ENCODE measurements at regions not wholly inside any gene's neighbourhood (a gene's known extent, or its start where the extent isn't known, plus 50 kb on each side); places are given as distances from the start of the nearest gene placed in this dataset.
A peak's percentile ranks its signal among the peaks of the same experiment; 100 is the strongest.

DNA sequence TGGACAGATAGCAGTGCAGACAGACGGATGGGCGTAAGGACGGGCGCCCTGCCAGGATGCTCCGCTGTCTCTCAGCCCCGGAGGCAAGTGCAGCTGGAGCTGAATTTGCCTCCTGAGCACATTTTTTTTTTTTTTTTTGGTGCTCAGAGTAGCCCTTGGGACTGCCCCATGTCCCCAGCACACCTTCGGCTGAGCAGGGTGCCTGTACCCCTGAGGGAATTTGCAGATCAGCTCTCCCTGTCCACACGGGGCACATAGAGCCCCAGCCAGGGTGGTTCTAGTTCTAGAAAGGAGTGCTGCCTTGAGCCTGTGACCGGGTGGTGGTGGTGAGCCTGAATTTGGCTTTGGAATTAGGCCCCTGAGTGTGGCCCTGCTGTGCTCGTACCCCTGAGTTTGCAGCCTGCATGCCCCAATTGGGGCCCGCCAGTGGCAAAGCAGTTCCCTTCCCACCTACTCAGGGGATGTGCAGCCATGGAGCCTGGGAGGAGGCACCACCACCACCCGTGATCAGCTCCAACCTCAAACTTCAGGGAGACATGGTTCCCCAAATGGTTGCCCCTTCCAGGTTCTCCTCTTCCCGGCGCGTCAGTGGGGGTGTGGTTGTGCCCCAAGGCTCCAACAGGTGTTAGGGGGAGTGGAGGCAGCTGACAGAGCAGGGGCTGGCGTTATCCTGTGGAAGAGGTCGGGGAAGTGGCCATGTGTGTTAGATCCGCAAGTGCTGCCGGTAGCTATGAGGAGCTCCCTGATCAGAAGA is 1232.7 kb downstream of the BRD1 start:
- ATAC-seq (no peak), DNase-seq (no peak)
- peaks cover 0 to 8% (median 0%) of the 10 kb centered on the region in 9 donors for H3K9me3 Mint-ChIP-seq
- H3K4me3 Mint-ChIP-seq: no peak overlapping the region
- H3K27ac Mint-ChIP-seq: no peak overlapping the region
- peaks cover 0 to 3% (median under 1%) of the 10 kb centered on the region in 5 donors for H3K27me3 Mint-ChIP-seq
- POLR2A ChIA-PET: no interaction called here
- no peaks in the 10 kb centered on the region for H3K36me3 Mint-ChIP-seq
- no peaks in the 10 kb centered on the region for H3K4me1 Mint-ChIP-seq

DNA sequence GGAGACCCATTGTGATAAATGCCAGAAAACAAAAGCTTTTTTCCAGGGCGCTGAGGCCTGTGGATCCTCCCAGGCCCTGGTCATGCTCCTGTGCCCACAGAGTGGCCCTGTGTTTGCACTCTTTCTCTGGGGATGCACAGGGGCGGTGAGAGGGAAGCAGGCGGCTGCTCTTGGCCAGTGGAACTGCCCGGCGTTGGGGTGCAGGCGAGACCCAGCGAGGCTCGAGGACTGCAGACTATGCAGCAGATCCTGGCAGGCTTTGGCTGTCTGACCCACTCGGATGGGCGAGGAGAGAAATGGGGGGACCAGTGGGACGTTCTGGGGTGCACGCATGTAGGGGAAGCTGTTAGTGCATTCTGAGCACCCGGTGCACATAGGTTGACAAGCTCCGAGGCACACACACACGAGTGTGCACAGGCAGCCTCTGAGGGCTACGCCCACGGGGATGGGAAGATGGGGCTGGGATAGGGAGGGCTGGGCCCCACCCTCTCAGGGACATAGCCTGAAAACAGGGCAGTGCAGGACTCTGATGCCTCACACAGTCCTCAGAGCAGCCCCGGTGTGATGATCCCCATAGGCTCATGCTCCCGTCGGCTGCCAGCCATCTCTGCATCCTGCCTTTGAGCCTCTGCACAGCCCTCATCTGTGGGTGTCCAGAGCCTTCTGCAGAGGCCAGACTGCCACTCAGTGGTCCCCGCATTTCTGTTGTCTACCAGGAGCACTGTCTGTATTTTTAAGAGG is 1233.5 kb downstream of the BRD1 start:
- H3K9me3 Mint-ChIP-seq: peaks cover 0 to 8% (median 0%) of the 10 kb centered on the region in 9 donors
- H3K4me1 Mint-ChIP-seq: no peaks in the 10 kb centered on the region
- H3K4me3 Mint-ChIP-seq: no peak overlapping the region
- ATAC-seq: no peak
- no peak for DNase-seq
- peaks cover 0 to 10% (median 2%) of the 10 kb centered on the region in 5 donors for H3K27me3 Mint-ChIP-seq
- H3K36me3 Mint-ChIP-seq: no peaks in the 10 kb centered on the region
- POLR2A ChIA-PET: no interaction called here
- H3K27ac Mint-ChIP-seq: no peak overlapping the region

DNA sequence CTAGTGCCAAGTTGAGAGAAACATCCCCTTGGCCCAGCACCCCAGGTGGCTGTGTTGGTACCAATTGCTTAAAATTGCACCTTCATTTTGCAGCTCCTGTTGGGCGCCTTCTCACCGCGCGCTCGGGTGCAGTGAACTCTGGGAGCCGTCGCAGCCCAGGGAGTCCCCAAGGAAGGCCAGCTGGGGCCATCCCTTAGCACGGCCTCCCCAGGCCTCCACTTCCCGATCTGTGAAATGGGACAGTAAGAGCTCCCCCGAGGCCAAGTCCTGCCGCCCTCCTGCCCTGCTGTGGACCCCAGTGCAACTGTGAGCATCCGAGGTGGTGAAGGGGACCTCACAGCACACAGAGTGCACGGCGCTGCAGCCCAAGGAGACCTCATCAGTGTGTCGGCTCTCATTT is 1234.1 kb downstream of the BRD1 start:
- no peaks in the 10 kb centered on the region for H3K4me1 Mint-ChIP-seq
- ATAC-seq (no peak), DNase-seq (no peak)
- POLR2A ChIA-PET: no interaction called here
- peaks cover 0 to 4% (median 0%) of the 10 kb centered on the region in 9 donors for H3K9me3 Mint-ChIP-seq
- no peak overlapping the region for H3K4me3 Mint-ChIP-seq
- peaks cover 0 to 10% (median 2%) of the 10 kb centered on the region in 5 donors for H3K27me3 Mint-ChIP-seq
- no peaks in the 10 kb centered on the region for H3K36me3 Mint-ChIP-seq
- no peak overlapping the region for H3K27ac Mint-ChIP-seq

DNA sequence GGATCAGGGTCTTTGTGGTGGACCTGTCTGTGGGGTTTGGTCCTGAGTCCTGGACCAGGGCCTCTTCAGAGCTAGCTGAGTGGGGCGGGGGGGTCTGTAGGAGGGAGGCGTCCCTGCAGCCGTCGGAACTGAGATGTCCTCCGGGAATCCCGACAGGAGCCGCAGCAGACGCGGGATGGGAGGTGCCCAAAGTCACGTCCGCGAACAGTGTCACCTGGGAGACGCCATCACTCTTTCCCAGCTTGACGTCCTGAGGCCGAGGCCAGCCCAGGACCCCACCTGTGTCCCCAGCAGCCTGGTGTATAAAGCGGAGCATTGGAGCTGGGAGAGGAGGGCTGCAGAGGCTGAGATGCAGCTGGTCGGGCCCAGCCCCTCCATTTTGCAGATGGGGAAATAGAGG is 1234.7 kb downstream of the BRD1 start:
- Mint-ChIP-seq H3K4me3 (no peak overlapping the region), H3K36me3 (no peaks in the 10 kb centered on the region), H3K9me3 (peaks cover 0 to 2% (median 0%) of the 10 kb centered on the region in 9 donors), H3K27me3 (peaks cover 0 to 10% (median 2%) of the 10 kb centered on the region in 5 donors), H3K4me1 (no peaks in the 10 kb centered on the region), H3K27ac (no peak overlapping the region)
- ATAC-seq (no peak), DNase-seq (no peak)
- POLR2A ChIA-PET: no interaction called here

DNA sequence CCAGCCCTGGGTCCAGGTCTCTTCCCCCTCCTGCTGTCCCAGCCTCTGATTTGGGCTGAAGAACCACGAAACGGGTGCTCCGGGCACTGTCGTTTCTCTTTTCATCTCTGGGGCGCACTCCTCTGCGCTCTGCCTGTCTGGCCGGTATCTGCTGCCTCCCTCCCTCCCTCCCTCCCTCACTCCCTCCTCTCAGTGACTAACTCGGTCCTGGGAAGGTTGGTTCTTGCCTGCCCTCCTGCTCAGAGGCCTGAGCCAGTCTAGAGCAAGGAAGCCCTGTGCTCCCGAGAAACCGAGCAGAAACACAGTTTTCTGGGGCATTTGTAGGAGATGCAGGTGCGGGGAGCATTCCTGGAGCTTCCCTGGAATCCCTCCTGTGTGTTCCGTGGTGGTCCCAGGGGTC is 1235.2 kb downstream of the BRD1 start:
- no peak for ATAC-seq
- no peak for DNase-seq
- H3K36me3 Mint-ChIP-seq: no peaks in the 10 kb centered on the region
- H3K4me1 Mint-ChIP-seq: no peaks in the 10 kb centered on the region
- H3K27ac Mint-ChIP-seq: no peak overlapping the region
- peaks cover 0 to 10% (median 2%) of the 10 kb centered on the region in 5 donors for H3K27me3 Mint-ChIP-seq
- POLR2A ChIA-PET: no interaction called here
- no peaks in the 10 kb centered on the region for H3K9me3 Mint-ChIP-seq
- H3K4me3 Mint-ChIP-seq: no peak overlapping the region

DNA sequence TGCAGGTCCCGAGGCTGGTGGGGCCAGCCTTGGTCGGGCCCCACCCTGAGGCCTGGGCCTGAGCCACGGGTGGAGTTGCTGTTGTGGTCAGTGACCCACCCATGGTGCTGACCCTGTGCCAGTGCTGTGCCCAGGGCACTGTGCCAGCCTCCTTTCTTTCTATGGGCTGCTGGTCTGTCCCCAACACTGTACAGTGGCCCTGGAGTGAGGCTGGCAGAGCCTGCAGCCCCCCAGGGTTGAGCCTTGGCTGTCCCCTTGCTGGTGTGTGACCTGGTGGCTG is 1235.7 kb downstream of the BRD1 start:
- POLR2A ChIA-PET: no interaction called here
- H3K9me3 Mint-ChIP-seq: no peaks in the 10 kb centered on the region
- H3K4me1 Mint-ChIP-seq: no peaks in the 10 kb centered on the region
- H3K27me3 Mint-ChIP-seq: peaks cover 0 to 10% (median 2%) of the 10 kb centered on the region in 5 donors
- no peak for DNase-seq
- no peak overlapping the region for H3K4me3 Mint-ChIP-seq
- no peaks in the 10 kb centered on the region for H3K36me3 Mint-ChIP-seq
- no peak overlapping the region for H3K27ac Mint-ChIP-seq
- no peak for ATAC-seq

DNA sequence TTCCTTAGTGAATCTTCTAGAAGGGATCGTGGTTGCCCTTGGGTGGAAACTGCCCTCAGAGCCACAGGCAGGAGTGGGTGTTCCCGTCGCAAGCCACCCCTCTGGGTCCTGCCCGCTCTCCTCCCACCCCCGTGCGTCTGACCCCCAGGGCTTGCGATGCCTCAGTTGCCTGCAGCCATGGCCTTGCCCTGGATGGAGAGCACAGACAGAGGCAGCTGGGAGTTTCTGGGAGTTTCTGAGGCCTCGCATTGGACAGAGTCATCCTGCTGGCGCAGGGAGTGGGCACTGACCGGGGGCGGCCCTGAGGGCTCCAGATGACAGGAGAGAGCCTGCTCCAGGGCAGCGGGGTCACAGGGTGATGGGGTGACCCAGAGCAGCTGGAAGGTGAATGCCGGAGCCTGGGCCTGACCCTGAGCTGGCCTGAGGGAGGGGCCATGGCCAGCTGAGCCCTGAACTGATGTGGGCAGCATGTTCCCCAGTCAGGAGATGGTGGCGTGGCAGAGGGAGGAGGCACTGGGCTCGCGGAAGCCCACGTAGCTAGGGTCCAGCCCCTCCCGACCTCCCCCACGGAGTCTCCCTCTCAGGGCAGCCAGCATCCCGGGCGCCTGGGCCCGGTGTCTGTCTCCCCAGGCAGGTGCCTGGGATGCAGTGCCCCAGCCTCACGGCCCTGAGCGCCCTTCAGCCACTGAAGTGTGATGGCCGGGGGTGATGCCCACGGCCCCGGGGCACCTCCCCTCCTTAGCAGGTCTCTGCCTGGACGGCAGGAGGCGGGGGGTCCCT is 1236.2 kb downstream of the BRD1 start:
- H3K4me1 Mint-ChIP-seq: no peaks in the 10 kb centered on the region
- H3K36me3 Mint-ChIP-seq: no peaks in the 10 kb centered on the region
- no peak overlapping the region for H3K4me3 Mint-ChIP-seq
- POLR2A ChIA-PET: no interaction called here
- no peak overlapping the region for H3K27ac Mint-ChIP-seq
- ATAC-seq (no peak), DNase-seq (peak in 1 of 10 donors; percentile 45)
- H3K9me3 Mint-ChIP-seq: no peaks in the 10 kb centered on the region
- H3K27me3 Mint-ChIP-seq: peaks cover 0 to 10% (median 2%) of the 10 kb centered on the region in 5 donors

DNA sequence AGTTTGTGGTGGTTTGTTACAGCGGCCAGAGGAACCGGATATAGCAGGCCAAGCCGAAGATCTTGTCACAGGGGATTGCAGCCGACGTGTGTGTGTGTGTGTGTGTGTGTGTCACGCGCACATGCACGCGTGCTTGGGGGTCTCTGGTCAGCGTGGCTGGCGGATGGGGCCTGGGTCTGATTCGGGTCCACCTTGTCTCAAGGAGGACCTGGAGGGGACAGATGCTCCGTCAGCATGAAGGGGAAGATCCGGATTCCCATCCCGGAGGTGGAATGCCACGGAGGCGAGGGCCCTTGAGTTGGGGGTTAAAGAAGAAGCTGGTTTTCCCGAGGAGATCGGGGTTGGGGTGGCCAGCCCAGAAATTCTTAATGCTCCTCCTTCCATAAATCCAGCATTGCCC is 1237.8 kb downstream of the BRD1 start:
- Mint-ChIP-seq H3K4me1 (no peaks in the 10 kb centered on the region), H3K9me3 (no peaks in the 10 kb centered on the region)
- no peak for ATAC-seq

DNA sequence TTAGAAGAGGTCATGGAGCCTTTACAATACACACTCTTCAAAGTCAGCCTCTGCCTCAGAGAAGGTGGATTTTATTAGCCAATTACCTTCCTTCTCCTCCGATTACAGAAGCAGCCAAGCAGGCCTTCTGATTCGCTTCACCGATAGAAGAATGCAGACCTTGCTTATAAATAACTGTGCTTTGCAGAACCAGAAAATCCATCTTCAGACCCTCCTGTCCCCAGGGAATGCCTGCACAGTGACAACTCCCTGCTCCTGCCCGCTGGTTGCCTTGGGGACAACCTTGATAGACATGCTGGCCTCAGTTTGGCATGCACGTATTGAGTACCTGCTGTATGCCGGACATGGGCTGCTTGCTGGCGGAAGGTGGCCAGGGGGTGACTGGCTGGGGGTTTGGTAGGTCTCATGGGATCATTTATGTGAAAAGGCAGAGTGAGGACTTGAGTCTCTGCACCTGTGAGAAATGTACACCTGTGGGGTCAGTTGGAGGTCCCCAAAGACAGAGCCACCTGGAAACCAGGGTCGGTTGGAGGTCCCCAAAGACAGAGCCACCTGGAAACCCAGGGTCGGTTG is 1238.7 kb downstream of the BRD1 start:
- POLR2A ChIA-PET: no interaction called here
- Mint-ChIP-seq H3K27me3 (peaks cover 0 to 10% (median 2%) of the 10 kb centered on the region in 5 donors), H3K36me3 (no peaks in the 10 kb centered on the region), H3K4me1 (no peaks in the 10 kb centered on the region), H3K4me3 (no peak overlapping the region), H3K9me3 (no peaks in the 10 kb centered on the region), H3K27ac (no peak overlapping the region)
- DNase-seq (no peak), ATAC-seq (no peak)

More for the DNA sequence above, 1237.8 kb downstream of the BRD1 start:
- Mint-ChIP-seq H3K27me3 (peaks cover 0 to 10% (median 2%) of the 10 kb centered on the region in 5 donors), H3K4me3 (no peak overlapping the region), H3K36me3 (no peaks in the 10 kb centered on the region), H3K27ac (no peak overlapping the region)
- DNase-seq: no peak
- POLR2A ChIA-PET: no interaction called here

DNA sequence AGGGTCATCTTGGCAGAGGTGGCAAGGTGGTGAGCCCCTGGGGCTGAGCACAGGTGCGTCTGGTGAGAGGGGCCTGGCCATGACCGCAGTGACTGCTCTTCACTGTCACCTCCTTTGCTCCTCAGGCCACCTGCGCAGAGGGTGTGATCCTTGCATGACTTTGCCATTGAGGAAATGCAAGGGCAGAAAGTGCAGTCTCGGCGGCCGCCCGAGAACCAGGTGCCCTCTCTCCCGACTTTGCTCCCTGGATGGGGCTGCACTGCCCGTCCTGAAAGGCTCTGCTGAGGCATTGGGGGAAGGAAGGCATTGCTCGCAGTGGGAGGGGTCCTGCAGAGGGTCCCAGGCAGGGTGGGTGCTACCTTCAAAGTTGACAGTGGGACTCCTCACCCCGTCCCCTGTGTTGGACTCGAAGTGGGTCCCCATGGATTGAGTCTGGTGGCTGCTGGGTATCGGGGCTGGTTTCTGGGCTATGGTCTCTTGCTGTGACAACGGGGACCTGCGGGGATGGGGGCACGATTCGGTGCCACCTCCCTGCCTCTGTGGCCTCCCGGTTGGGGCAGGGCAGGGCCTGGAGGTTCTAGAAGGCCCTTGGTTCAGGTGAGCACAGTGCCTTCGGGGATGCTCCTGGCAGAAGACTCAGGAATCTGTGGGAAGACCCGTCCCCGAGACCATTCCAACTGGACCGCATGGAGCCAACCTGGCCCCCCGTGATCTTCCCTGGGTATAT is 1239.4 kb downstream of the BRD1 start:
- H3K4me3 Mint-ChIP-seq: no peak overlapping the region
- ATAC-seq: no peak
- H3K36me3 Mint-ChIP-seq: no peaks in the 10 kb centered on the region
- DNase-seq: no peak
- no peaks in the 10 kb centered on the region for H3K9me3 Mint-ChIP-seq
- H3K27ac Mint-ChIP-seq: no peak overlapping the region
- H3K4me1 Mint-ChIP-seq: no peaks in the 10 kb centered on the region
- H3K27me3 Mint-ChIP-seq: peaks cover 0 to 10% (median 0%) of the 10 kb centered on the region in 5 donors
- POLR2A ChIA-PET: no interaction called here

DNA sequence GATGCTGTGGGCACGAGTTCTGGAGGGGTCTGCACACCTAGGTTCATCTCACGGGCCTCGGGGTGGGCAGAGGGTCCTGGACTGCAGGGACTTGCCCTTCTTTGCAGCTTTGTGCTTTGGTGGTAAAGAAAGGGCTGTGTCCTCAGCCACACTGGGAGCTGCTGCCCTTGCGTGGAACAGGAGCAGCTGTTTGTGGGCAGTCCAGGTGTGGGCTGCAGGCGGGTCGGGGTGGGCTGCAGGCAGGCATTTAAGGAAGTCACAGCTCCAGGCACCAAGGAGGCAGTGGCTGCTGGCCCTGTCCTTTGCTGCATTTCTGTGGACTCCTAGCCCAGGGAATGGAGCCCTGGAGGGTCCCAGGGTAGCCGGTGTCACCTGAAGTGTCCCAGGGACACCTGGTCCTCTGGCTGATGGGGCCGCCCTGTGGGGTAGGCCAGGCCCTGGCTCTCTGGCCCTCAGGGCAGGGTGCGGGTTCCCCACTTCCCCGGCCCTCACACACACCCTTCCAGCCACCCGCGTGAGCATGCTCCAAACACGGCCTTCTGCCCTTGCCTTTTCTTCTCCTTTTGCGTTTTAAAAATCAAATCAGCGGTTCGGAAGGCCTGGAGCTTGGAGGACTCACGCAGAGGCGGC is 1240.3 kb downstream of the BRD1 start:
- no peak overlapping the region for H3K27ac Mint-ChIP-seq
- POLR2A ChIA-PET: no interaction called here

DNA sequence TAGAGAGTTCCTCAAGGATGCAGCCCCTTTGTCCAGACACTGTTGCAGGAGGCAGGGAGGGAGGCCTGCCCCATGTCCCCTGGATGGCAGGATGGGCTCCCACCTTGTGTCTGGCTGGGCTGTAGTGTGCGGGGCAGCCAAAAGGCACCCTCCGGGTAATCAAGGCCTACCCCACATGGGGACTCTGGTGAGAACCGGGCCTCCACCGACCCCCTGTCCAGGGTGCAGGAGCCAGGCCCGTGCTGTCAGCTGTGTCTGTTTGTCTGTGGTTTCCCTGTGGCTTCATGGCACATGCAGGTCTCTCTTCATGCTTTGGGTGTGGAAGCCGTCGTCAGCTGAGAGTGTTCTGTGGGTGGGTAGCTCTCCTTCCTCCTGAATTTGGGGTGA is 1240.9 kb downstream of the BRD1 start:
- DNase-seq (no peak), ATAC-seq (no peak)
- Mint-ChIP-seq H3K4me3 (no peak overlapping the region), H3K4me1 (no peaks in the 10 kb centered on the region), H3K27me3 (peaks cover 0 to 9% (median 0%) of the 10 kb centered on the region in 5 donors), H3K27ac (no peak overlapping the region), H3K9me3 (no peaks in the 10 kb centered on the region), H3K36me3 (no peaks in the 10 kb centered on the region)
- POLR2A ChIA-PET: no interaction called here

More for the DNA sequence above, 1240.3 kb downstream of the BRD1 start:
- ATAC-seq (no peak), DNase-seq (no peak)
- Mint-ChIP-seq H3K4me3 (no peak overlapping the region), H3K4me1 (no peaks in the 10 kb centered on the region), H3K36me3 (no peaks in the 10 kb centered on the region), H3K27me3 (peaks cover 0 to 9% (median 0%) of the 10 kb centered on the region in 5 donors), H3K9me3 (no peaks in the 10 kb centered on the region)

Data from naive thymus-derived CD8-positive, alpha-beta T cell (primary cell).